WERI-Rb-1 (cell line): ENCODE measurements at regions not wholly inside any gene's neighbourhood (a gene's known extent, or its start where the extent isn't known, plus 50 kb on each side); places are given as distances from the start of the nearest gene placed in this dataset.
"Not testable (repeated sequence)": the region's sequence is repeated elsewhere in the genome, so short reads cannot be mapped to it uniquely, and the experiment has no call there.

Experiments
- DNase-seq: peaks from one replicate; pipeline ENCODE4 v3.0.0-alpha.2; 2020
- H3K27ac ChIP-seq: fragments of 250-450 bp; sonication (Bioruptor Pico); 2 replicates; pipeline ENCODE4 v1.5.1; 2020; ENCODE audit warnings: mild to moderate bottlenecking, moderate library complexity
- H3K27me3 ChIP-seq: fragments of 250-450 bp; sonication (Bioruptor Pico); 2 replicates; pipeline ENCODE4 v1.5.1; 2021; ENCODE audit warnings: mild to moderate bottlenecking, low read depth, moderate library complexity; ENCODE audit not compliant: insufficient read depth, severe bottlenecking
- H3K36me3 ChIP-seq: fragments of 250-450 bp; sonication (Bioruptor Pico); 2 replicates; pipeline ENCODE4 v1.5.1; 2020; ENCODE audit warnings: mild to moderate bottlenecking, moderate library complexity
- H3K4me3 ChIP-seq: 2 replicates; pipeline ENCODE4 v1.5.1; 2011; ENCODE audit warnings: low read depth, mild to moderate bottlenecking, control low read depth, low read length
- H3K9me3 ChIP-seq: fragments of 250-450 bp; sonication (Bioruptor Pico); 2 replicates; pipeline ENCODE4 v1.5.1; 2021; ENCODE audit warnings: mild to moderate bottlenecking, moderate library complexity; ENCODE audit not compliant: severe bottlenecking
- TF ChIP-seq, protein P1 (sequence below): IDR thresholded peaks from 2 replicates; pipeline ENCODE4 v1.5.1; 2011; ENCODE audit warnings: low read depth, mild to moderate bottlenecking, control low read depth, inconsistent platforms, low read length

DNA sequence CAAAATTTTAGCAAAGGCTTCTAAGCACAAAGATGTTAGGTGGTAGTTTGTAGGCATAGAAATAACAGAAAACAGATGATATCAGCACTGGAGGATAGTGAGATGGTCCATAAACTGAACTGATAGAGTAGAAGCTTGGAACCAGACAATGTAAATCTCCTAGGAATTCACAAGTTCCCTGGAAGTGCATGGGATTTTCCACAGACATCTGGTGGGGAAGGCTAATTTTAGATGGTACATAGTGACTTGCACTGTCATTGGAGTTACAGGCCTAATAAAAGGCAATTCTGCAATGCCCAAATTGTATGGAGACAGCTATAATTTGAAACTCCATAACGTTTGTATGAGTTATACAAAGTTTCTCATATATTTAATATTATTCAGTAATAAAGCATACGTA lies 653.0 kb upstream of the MEF2C start:
- DNase-seq = no peak
- H3K9me3 ChIP-seq = no peaks in the 10 kb centered on the region
- TF ChIP-seq, protein P1, sequence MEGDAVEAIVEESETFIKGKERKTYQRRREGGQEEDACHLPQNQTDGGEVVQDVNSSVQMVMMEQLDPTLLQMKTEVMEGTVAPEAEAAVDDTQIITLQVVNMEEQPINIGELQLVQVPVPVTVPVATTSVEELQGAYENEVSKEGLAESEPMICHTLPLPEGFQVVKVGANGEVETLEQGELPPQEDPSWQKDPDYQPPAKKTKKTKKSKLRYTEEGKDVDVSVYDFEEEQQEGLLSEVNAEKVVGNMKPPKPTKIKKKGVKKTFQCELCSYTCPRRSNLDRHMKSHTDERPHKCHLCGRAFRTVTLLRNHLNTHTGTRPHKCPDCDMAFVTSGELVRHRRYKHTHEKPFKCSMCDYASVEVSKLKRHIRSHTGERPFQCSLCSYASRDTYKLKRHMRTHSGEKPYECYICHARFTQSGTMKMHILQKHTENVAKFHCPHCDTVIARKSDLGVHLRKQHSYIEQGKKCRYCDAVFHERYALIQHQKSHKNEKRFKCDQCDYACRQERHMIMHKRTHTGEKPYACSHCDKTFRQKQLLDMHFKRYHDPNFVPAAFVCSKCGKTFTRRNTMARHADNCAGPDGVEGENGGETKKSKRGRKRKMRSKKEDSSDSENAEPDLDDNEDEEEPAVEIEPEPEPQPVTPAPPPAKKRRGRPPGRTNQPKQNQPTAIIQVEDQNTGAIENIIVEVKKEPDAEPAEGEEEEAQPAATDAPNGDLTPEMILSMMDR = no peak
- no peak overlapping the region for H3K4me3 ChIP-seq
- H3K27me3 ChIP-seq = no peaks in the 10 kb centered on the region
- H3K27ac ChIP-seq = no peak overlapping the region
- no peaks in the 10 kb centered on the region for H3K36me3 ChIP-seq

- Histone ChIP-seq H3K27me3 (no peaks in the 10 kb centered on the region), H3K36me3 (no peaks in the 10 kb centered on the region), H3K27ac (no peak overlapping the region), H3K9me3 (no peaks in the 10 kb centered on the region), H3K4me3 (no peak overlapping the region)
- DNase-seq = no peak
- TF ChIP-seq, protein P1 = no peak
Observed at GRCh38 chr5:89535411-89535810, 652.4 kb upstream of the MEF2C start.

GRCh38 chr5:89534331-89534730 lies 651.3 kb upstream of the MEF2C start:
- TF ChIP-seq, protein P1 = no peak
- H3K27ac ChIP-seq = no peak overlapping the region
- H3K27me3 ChIP-seq = no peaks in the 10 kb centered on the region
- H3K4me3 ChIP-seq = no peak overlapping the region
- no peaks in the 10 kb centered on the region for H3K36me3 ChIP-seq
- no peak for DNase-seq
- H3K9me3 ChIP-seq = no peaks in the 10 kb centered on the region

GRCh38 chr5:89524785-89525184 lies 641.8 kb upstream of the MEF2C start:
- TF ChIP-seq, protein P1 = no peak
- H3K9me3 ChIP-seq = no peaks in the 10 kb centered on the region
- H3K36me3 ChIP-seq = no peaks in the 10 kb centered on the region
- H3K27me3 ChIP-seq = no peaks in the 10 kb centered on the region
- H3K27ac ChIP-seq = no peak overlapping the region
- DNase-seq = no peak
- H3K4me3 ChIP-seq = no peak overlapping the region

- not testable (repeated sequence) for H3K9me3 ChIP-seq, DNase-seq, H3K4me3 ChIP-seq, H3K27me3 ChIP-seq, H3K27ac ChIP-seq, H3K36me3 ChIP-seq
Observed at GRCh38 chr5:89523867-89524266, 640.9 kb upstream of the MEF2C start.

GRCh38 chr5:89520771-89521170 lies 637.8 kb upstream of the MEF2C start:
- DNase-seq = no peak
- Histone ChIP-seq H3K36me3 (no peaks in the 10 kb centered on the region), H3K9me3 (no peaks in the 10 kb centered on the region), H3K27me3 (no peaks in the 10 kb centered on the region), H3K27ac (no peak overlapping the region), H3K4me3 (no peak overlapping the region)
- TF ChIP-seq, protein P1 = no peak
